Loucy (cell line): ENCODE measurements at regions not wholly inside any gene's neighbourhood (a gene's known extent, or its start where the extent isn't known, plus 50 kb on each side); places are given as distances from the start of the nearest gene placed in this dataset.
"Not testable (repeated sequence)": the region's sequence is repeated elsewhere in the genome, so short reads cannot be mapped to it uniquely, and the experiment has no call there.

ENCODE experiments used
- EZH2phosphoT487 ChIP-seq: fragments of 200-600 bp; IDR thresholded peaks from 2 replicates; pipeline ENCODE4 v1.6.1; 2018; ENCODE audit warnings: antibody characterized with exemption, mild to moderate bottlenecking, moderate library complexity, borderline replicate concordance
- TF ChIP-seq, protein P1 (sequence below): fragments of 200-600 bp; sonication (generic); conservative IDR thresholded peaks from 2 replicates; pipeline ENCODE4 v1.5.1; 2014; ENCODE audit warnings: mild to moderate bottlenecking, antibody characterized with exemption, low read length

- TF ChIP-seq, protein P1, sequence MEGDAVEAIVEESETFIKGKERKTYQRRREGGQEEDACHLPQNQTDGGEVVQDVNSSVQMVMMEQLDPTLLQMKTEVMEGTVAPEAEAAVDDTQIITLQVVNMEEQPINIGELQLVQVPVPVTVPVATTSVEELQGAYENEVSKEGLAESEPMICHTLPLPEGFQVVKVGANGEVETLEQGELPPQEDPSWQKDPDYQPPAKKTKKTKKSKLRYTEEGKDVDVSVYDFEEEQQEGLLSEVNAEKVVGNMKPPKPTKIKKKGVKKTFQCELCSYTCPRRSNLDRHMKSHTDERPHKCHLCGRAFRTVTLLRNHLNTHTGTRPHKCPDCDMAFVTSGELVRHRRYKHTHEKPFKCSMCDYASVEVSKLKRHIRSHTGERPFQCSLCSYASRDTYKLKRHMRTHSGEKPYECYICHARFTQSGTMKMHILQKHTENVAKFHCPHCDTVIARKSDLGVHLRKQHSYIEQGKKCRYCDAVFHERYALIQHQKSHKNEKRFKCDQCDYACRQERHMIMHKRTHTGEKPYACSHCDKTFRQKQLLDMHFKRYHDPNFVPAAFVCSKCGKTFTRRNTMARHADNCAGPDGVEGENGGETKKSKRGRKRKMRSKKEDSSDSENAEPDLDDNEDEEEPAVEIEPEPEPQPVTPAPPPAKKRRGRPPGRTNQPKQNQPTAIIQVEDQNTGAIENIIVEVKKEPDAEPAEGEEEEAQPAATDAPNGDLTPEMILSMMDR: not testable (repeated sequence)
- TF ChIP-seq EZH2phosphoT487: not testable (repeated sequence)
These were observed 202.4 kb downstream of the GOLGA6L6 start for GRCh38 chr15:20339086-20339791.
